NCI-H748 treated with DMSO at 0.1 percent for 48 hours (cell line): ENCODE measurements at regions not wholly inside any gene's neighbourhood (a gene's known extent, or its start where the extent isn't known, plus 50 kb on each side); places are given as distances from the start of the nearest gene placed in this dataset.
"Not testable (repeated sequence)": the region's sequence is repeated elsewhere in the genome, so short reads cannot be mapped to it uniquely, and the experiment has no call there.

ENCODE experiments used
- DNase-seq: peaks from one replicate; lab custom pipeline; 2025; lab: John Stamatoyannopoulos, UW

- no peak for DNase-seq
These were observed 512.7 kb upstream of the ADGRL4 start for GRCh38 chr1:79519084-79519760.

GRCh38 chr1:79517470-79518224, 511.1 kb upstream of the ADGRL4 start:
- DNase-seq, result no peak

- no peak for DNase-seq
These were observed 501.2 kb upstream of the ADGRL4 start for GRCh38 chr1:79507770-79508169.

- no peak for DNase-seq
These were observed 494.6 kb upstream of the ADGRL4 start for GRCh38 chr1:79501153-79501552.

GRCh38 chr1:79499541-79499940, 493.0 kb upstream of the ADGRL4 start:
- no peak for DNase-seq

- peak; percentile 78 for DNase-seq
These were observed 490.8 kb upstream of the ADGRL4 start for GRCh38 chr1:79497193-79497773.

- DNase-seq, result no peak
These were observed 489.6 kb upstream of the ADGRL4 start for GRCh38 chr1:79496129-79496528.

GRCh38 chr1:79493702-79494101, 487.2 kb upstream of the ADGRL4 start:
- not testable (repeated sequence) for DNase-seq

- DNase-seq, result not testable (repeated sequence)
These were observed 482.1 kb upstream of the ADGRL4 start for GRCh38 chr1:79488572-79489121.

GRCh38 chr1:79478728-79479373, 472.3 kb upstream of the ADGRL4 start:
- DNase-seq, result no peak

- no peak for DNase-seq
These were observed 471.6 kb upstream of the ADGRL4 start for GRCh38 chr1:79478160-79478559.

- no peak for DNase-seq
These were observed 465.6 kb upstream of the ADGRL4 start for GRCh38 chr1:79472067-79472656.

GRCh38 chr1:79469139-79469538, 462.6 kb upstream of the ADGRL4 start:
- no peak for DNase-seq

GRCh38 chr1:79460773-79461436, 454.4 kb upstream of the ADGRL4 start:
- no peak for DNase-seq

- DNase-seq, result no peak
These were observed 451.2 kb upstream of the ADGRL4 start for GRCh38 chr1:79457562-79458224.

GRCh38 chr1:79448426-79448825, 441.9 kb upstream of the ADGRL4 start:
- DNase-seq, result no peak

GRCh38 chr1:79441238-79441637, 434.7 kb upstream of the ADGRL4 start:
- DNase-seq, result no peak

GRCh38 chr1:79437540-79437939, 431.0 kb upstream of the ADGRL4 start:
- DNase-seq, result no peak

GRCh38 chr1:79431340-79431739, 424.8 kb upstream of the ADGRL4 start:
- DNase-seq, result no peak

GRCh38 chr1:79430437-79430836, 423.9 kb upstream of the ADGRL4 start:
- DNase-seq, result no peak

GRCh38 chr1:79422726-79423125, 416.2 kb upstream of the ADGRL4 start:
- DNase-seq, result peak; percentile 21
